NCI-H1105 (cell line): ENCODE measurements at regions not wholly inside any gene's neighbourhood (a gene's known extent, or its start where the extent isn't known, plus 50 kb on each side); places are given as distances from the start of the nearest gene placed in this dataset.

Experiments
- DNase-seq: peaks from one replicate; lab custom pipeline; 2025; lab: John Stamatoyannopoulos, UW

GRCh38 chr4:182143822-182144625 is 99.2 kb upstream of the TENM3 start:
- DNase-seq: no peak

DNA sequence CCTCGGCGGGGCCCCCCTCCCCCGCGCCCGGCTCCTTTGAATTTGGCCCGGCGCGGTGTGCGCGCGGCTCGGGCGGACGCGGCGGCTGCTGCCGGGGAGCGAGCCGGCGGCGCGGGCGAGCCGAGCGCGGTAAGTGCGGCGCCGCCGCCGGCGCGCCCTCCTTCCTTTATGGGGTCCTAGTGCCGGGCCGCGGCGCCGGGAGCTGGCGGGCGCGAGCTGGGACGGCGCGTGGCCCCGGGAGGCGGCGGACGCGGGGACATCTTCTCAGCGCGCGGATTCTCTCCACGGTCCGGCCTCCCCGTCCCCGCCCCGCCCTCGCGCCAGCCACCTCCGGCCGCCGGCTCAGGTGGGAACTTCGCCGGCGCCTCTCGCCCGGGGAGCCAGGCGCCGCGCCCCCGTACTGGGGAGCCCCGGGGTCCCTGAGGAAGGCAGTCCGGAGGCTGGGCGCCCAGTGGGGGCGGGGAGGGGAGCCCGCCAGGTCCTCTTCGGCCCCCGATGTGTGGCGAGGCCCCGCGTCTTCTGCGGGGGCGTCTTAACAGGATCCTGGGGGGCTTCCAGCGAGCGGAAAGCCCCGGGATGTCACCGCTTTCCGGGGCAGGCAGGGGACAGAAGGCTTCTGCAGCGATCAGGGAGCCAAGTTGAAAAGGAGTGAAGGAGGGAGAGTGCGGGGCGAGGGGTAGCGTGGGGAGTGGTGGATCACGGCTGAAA is 98.4 kb upstream of the TENM3 start:
- DNase-seq: peak; percentile 11

GRCh38 chr4:182145334-182145905 is 97.8 kb upstream of the TENM3 start:
- no peak for DNase-seq

- DNase-seq: no peak
These were observed 95.8 kb upstream of the TENM3 start for GRCh38 chr4:182147391-182147790.

GRCh38 chr4:182150645-182151044 is 92.6 kb upstream of the TENM3 start:
- DNase-seq: no peak

- no peak for DNase-seq
These were observed 87.4 kb upstream of the TENM3 start for GRCh38 chr4:182155806-182156205.

DNA sequence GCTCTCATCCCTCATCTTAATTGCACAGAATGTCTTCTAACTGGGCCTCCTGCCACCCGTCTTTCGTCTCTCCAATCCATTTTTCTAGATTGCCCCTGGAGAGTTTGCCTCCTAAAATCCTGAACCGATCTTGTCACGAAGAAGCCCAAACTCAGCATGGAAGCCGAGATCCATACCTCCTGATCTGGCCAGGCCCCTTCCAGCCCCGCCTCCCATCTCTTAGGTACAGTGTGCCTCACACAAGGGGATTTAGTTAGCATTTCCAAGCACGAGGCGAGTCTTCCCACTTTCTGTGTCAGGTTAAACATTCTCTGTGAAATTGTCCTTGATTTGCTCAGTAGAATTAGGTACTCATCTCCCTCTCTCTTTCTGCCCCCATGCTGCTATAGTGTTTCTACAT is 80.0 kb upstream of the TENM3 start:
- no peak for DNase-seq

- DNase-seq: no peak
These were observed 73.6 kb upstream of the TENM3 start for GRCh38 chr4:182169572-182169971.

GRCh38 chr4:182169987-182170386 is 73.2 kb upstream of the TENM3 start:
- DNase-seq: no peak

DNA sequence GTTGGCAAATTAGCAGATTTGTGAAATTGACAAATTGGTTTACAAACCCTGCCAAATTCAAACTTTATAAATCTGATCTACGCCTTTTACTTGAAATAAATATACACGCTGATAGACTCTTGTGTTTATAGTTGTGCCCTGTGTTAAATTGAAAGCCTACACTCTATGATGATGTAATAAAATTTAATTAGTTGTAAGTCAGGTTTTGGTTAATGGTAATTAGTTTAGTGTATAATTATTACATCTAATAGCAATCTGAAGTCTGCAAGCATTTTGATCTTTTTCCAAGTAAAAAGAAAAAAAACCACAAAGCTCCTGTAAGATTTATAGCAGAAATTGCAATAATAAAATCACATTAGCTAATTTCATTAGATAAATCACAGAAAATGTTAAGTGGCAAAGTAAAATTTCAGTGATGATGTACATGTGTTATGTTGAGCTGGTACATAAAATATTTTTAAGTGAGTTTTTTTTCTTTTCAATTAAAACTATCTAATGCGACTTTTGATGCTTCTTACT is 72.7 kb upstream of the TENM3 start:
- DNase-seq: no peak

DNA sequence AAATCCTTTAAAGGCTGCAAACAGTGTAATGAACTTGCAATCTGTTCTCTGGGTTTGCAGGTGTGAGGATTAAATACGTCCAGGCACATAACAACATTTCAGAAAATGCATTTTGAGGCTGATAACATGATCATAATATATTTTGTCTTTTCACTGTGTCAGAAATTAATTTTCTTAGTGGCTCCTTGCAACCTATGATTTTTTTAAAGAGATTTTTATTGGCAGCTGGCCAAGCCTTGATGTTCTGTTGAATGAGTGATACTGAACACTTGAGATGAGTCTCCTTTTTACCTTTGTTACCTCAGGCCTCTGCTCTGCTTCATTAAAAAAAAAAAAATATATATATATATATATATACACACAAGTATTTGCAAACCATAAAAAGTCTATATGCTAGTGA is 68.2 kb upstream of the TENM3 start:
- DNase-seq: no peak

DNA sequence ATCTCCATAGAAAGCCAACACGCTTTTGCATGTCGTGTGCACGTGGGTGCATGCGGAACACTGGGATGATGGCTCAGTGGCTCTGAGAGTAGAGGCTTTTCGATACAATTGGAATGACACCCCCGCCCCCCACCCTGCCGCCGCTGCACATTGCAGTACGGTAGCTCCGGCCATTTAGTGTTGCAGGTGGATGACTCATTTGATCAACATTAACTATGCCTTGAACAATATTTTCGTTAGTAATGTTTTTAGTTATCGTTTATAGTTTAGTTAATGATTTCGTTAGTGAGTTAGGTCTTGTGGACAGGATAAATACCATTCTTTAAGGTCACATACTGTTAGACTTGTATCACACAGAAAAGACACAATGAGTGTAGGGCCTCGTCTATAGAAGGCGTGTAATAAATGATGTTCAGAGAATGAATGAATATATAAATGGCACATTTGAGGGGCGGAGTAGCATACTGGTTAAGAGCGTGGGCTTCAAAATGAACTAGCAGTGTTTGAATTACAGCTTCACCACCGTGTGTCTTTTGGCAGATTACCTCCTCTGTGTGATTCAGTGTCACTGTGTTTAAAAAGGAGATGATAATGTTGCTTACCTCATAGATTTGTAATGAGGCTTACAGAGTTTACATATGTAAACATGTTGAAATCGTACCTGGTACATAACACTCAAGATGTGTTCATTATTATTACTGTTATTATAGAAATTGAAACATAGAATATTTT is 67.2 kb upstream of the TENM3 start:
- no peak for DNase-seq

DNA sequence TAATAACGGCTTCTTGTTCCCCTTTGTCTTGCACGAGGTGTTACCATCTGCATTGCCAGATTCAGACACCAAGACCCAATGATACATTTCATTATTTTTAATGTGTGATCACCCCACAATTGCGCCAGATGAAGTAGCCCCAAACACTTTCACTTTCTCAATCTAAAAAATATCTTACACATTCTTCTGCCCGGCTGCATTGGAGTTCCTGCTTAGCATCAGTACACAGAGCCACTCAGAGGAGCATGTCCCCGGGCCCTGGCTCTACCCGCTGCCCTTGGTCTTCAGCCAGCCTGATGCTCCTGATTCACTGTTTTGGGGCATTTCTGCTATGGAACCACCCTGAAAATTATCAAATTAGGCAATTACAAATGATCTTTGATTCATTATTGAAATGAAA is 66.0 kb upstream of the TENM3 start:
- DNase-seq: no peak

DNA sequence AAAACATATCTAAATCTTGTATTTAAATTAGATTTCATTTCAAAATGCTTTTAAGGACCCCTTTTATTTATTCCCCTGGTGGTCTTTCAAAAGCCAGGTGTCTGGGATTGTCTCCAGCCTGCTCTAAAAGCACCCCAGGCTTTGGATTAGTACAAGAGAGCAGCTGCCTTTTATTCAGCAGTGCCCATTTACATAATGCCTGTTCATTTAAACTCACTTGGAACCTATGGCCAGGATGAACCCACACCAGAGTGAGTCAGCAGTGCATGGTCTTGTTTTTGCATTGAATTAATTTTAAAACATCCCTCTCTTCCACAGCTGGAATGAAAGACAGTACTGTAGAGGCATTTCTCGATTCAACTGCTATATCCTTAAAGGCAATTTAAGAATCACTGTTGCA is 64.1 kb upstream of the TENM3 start:
- no peak for DNase-seq

GRCh38 chr4:182179751-182180150 is 63.5 kb upstream of the TENM3 start:
- DNase-seq: no peak

GRCh38 chr4:182185491-182185890 is 57.7 kb upstream of the TENM3 start:
- DNase-seq: no peak

DNA sequence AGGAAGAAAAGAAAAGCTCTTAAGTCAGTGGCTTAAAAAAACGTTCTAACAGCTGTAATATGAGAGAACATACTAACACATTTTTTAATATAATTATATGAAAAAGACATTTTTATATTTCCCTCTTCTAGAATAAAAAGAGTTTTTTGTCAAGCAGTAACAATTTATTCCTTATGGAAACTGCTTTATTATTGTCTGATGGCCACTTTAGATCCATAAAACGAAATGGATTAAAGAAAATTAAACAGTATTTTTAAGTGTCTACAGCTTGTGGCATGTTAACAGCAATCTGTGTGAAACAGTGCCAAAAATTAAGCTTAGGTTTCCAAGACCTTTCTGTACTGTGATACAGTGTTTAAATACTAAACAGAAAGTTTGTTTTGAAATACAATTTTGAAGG is 55.5 kb upstream of the TENM3 start:
- no peak for DNase-seq

GRCh38 chr4:182188622-182189021 is 54.6 kb upstream of the TENM3 start:
- DNase-seq: no peak

GRCh38 chr4:182189103-182189878 is 53.9 kb upstream of the TENM3 start:
- no peak for DNase-seq

DNA sequence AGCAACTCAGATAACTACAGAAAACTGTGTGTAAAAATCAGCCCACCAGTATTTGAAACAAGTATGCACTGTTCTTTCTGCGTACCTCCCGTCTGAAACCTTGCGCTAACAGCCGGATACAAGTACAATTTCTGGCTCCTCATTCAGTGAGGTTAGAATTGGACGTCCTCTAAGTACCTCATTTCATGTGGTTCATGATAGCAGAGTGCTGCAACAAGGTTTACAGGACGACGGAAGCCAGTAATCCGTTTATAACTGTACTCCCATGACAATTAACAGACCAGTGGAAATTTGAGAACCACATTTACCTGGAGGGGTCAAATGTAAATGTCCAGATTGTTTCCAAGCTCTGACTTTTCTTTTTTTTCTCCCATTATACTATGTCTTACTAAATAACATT is 52.9 kb upstream of the TENM3 start:
- no peak for DNase-seq

GRCh38 chr4:182192511-182193181 is 50.6 kb upstream of the TENM3 start:
- DNase-seq: no peak
